Activated CD8-positive, alpha-beta memory T cell treated with anti-CD3 and anti-CD28 coated beads for 4 hours (primary cell): ENCODE measurements at regions not wholly inside any gene's neighbourhood (a gene's known extent, or its start where the extent isn't known, plus 50 kb on each side); places are given as distances from the start of the nearest gene placed in this dataset.

ENCODE experiments used
- DNase-seq, 2 donors: peaks; one replicate each; pipeline ENCODE4 v3.0.0-alpha.2; 2020; ENCODE audit warnings: low read depth in 2 of 2

DNA sequence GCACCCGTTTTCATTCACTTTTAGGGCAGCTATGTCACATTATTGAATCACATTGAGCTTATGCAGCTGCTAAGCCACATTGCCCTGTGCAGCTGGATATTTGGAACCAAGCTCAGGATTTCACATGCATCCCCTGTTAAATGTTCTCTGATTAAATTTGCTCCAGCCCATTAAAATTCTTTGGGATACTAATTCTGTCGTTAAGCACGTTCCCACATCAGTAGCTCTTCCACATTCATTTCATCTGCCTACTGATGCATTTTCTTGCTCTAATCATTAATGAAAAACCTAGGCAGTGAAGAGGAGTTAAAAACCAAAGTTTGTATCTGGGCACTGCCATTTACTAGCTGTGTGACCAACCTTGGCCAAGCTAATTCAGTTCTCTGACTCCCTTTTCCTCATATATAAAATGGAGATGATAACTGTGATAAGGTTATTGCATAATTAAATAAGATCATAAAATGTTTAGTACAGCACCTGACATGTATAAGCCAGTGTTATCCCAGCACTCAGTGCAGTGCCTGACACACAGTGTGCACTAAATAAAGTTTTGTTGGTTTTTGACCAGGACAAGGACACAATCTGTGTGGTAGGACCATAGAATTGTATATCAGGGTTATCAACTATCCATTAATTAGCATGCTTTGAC is 222.2 kb upstream of the ATP11B start:
- no peak for DNase-seq

- no peak for DNase-seq
Measured at GRCh38 chr3:182575941-182576340, 217.4 kb upstream of the ATP11B start.

GRCh38 chr3:182583545-182583944 is 209.8 kb upstream of the ATP11B start:
- DNase-seq: no peak

DNA sequence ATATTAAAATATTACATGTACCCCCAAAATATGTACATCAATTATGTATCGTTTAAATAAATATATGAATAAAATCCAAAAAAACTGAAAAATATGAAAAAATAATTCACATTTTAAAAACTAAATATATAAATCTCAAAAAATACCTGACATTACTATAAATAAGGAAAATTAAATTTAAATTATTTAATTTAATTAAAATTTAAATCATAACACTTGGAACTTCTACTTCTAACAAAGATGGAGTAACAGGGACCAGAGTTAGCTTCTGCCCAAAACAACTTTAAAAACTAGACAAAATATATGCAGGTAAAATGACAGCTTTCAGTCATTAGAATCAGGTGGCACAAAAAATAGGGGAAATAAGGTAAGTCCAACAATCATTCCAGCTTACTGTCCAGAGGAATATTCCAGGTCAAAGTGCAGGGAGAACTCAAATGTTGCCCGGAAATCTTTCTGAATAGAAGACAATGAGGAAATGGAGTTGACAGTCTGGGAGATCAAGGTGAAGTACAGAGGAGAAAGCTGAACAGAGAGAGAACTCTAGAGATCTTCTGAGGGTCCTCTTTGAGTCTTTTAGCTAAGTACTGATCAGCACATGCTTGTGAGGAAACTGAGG is 207.7 kb upstream of the ATP11B start:
- no peak for DNase-seq

DNA sequence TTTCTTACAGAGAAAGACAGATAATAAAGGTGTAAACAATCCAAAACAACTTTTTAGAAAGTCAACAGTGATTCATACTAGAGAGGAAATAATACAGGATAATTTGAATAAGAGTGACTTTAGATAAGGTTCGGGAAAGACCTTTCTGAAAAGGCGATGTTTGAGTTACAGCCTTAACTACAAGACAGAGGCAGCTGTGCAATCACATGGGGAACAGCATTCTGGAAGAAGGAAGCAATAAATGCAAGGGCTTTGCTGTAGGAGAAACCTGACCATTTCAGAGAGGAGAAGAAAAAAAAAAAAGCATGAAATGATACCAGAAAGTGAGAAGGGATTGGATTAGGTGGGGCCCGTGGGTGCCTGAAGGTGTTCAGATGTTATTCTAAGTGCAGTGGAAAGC is 200.6 kb upstream of the ATP11B start:
- no peak for DNase-seq

DNA sequence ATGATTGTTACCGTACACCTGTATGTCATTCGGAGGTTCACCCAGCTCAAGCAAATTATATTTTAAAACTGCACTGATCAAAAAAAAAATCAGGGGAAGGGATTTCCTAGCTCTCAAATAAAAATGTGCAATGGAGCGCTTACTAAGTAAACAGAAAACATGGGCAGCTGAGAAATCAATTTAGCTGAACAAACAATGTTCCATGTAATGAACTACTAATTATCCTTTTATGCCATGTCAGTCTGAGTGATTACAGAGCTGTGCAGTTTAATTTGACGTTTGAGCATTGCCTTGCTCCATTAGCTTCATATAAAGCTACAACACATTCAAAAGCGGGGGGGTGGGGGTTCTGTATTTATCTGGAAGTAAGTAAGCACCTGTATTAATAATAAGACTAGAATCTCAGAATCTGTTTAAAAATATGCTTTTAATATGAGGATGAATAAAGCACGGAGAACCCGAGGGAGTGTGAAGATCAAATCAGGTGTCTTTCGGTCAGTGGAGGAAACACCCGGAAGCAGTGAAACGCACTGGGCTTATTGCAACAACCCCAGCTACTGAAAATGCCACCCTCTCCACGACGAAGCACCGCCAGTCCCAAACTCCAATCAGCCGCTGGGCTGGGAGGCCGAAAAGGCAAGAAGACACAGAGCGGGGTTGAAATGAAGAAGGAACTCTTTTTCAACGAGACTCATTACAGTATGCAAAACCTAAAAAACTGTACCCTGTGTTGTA is 196.5 kb upstream of the ATP11B start:
- DNase-seq: no peak

GRCh38 chr3:182597621-182598041 is 195.7 kb upstream of the ATP11B start:
- DNase-seq: no peak

GRCh38 chr3:182601597-182601996 is 191.7 kb upstream of the ATP11B start:
- no peak for DNase-seq

GRCh38 chr3:182603501-182603900 is 189.8 kb upstream of the ATP11B start:
- no peak for DNase-seq

DNA sequence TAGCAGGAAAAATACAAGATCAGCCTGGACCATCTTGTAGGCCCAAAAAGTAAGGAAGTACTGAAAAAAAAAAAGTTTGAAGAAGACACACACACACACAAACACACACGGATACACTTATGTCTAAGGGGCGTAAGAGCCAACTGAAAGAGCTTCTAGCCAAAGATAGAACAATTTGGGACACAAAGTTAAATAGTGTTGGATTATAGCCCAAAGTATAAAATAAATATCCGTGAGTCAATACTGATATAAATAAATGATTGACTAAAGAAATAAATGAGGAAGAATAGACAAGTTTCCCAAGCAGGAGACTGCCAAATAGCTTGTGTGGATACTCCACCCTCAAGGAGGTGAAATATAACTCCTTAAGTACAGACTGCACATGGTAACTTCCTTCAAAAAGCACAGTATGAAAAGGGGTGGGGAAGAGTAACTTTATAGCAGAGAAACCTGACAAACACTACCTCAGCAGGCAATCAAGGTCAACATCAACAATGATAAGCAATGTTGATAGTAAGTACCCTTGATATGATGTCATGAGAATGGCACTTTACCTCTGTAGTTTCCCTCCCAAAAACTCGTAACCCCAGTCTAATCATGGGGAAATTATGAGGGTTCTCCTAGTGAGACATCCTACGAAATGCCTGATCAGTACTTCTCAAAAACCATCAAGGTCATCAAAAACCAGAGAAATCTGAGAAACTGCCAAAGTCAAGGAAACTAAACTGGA is 187.3 kb upstream of the ATP11B start:
- no peak for DNase-seq

DNA sequence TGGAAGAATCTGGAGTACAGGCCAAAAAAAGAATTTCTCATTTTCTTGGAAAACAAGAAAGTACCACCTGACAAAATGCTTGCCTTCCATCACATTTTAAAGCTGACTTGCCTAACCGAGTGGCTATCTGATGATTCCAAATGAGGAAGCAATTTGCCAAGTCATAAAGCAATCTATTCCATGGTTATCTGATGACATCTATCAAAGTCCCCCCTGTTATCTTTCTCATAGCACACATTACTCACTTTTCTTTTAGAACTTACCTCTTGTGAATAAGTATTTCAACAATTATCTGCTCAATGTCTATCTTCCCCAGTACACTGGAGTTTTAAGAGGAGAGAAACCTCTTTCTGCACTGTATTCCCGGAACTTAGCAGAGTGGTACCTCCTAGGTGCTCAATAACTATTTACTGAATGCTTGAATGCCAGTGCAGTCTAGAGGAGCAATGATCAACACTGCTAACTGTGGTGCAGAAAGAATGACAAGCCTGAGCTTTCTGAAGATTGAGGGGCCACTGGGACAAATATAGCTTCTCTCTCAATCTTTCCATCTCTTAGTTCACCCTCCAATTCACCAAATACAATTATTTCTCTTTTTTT is 186.3 kb upstream of the ATP11B start:
- DNase-seq: no peak

- no peak for DNase-seq
Measured at GRCh38 chr3:182608832-182609231, 184.5 kb upstream of the ATP11B start.

DNA sequence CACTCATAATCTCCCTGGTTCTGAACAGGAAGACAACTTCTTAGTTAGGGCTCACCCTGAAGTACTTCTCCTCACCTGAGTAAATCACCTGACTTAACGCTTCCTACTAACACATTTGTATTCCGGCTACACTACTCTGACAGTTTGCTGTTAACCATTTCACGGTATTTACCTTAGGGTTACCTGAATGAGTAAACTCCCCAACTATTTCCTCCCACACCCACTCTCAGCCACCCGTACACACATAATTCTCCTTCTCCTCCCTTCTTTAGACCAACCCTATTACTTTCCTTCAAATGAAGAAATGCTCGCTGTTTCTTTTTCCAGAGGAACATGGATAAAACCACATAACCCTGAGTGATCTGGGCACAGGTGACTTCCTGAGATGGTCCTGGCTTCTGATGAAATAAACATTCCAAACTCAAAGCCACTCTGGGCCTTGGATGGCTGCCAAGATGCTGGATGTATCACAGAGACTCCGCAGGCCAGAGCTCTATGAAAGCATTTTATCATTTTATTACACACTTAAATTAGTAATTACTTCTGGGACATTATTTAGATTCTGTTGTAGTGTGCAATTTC is 183.6 kb upstream of the ATP11B start:
- no peak for DNase-seq

DNA sequence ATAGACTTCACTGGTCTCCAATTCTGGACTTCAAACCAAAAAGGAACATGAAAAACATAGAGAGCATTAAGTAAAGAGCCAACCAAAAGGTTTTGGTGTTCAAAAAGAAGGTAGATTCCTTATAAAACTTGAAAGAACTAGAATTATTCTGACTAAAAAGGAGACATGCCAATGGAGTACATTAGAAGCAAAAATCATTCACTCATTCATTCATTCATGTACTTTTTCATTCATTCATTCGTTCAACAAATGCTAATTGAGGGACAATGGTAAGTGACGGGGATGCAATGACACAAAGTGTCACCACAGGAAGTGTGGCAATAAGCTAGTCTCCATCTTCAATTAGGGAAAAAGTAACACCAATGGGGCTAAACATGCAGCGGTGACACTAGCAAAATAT is 181.0 kb upstream of the ATP11B start:
- no peak for DNase-seq

DNA sequence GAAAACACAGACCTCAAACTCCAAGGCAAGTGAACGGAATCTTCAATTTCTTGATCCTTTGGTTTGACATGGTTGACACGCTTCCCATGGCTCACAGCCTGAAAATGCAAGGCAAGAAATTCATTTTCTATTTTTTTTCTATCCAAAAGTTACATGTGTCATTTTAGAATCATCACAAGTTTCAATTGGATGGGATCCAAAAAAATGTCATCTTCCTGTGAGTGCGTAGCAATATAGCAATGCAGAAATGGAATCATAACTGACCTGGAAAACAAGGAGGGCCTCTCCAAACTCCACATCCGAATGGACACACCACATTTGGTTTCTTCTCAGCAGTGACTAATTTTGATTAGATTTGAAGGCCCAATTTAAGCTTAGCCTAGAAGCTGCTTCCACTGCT is 175.8 kb upstream of the ATP11B start:
- DNase-seq: no peak

GRCh38 chr3:182618085-182618732 is 175.1 kb upstream of the ATP11B start:
- no peak for DNase-seq

GRCh38 chr3:182618981-182619591 is 174.2 kb upstream of the ATP11B start:
- DNase-seq: no peak

DNA sequence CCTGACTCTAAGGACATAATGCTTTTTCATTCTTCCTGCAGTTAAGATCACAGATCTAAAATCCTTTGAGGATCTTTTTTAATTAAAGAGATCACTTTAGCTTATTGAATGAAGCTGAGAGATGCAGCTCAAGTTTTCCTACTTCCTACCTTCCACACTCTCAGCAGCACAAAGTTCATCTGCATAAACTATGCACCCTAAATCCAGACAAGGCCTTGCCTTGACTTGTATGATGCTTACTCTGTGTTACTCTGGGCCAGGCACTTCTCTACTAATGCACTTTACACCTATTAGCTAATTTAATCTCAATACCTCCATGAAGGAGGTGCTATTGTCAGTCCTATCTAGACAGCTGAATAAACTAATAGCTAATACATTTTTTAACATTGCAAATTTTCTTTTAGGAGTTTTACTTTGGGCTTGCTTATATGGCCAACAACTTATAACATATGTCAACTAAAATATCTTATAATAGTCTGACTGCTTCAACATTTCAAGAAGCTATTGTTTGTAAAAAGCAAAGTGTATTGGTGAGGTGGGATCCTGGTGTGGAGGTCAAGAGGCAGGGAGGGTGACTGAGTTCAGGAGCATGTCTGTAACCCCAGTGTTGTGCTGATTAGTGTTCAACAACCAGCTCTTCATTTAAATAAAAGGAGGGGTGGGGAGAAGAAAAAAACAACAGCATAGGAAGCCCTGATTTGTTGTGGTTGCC is 172.4 kb upstream of the ATP11B start:
- no peak for DNase-seq

DNA sequence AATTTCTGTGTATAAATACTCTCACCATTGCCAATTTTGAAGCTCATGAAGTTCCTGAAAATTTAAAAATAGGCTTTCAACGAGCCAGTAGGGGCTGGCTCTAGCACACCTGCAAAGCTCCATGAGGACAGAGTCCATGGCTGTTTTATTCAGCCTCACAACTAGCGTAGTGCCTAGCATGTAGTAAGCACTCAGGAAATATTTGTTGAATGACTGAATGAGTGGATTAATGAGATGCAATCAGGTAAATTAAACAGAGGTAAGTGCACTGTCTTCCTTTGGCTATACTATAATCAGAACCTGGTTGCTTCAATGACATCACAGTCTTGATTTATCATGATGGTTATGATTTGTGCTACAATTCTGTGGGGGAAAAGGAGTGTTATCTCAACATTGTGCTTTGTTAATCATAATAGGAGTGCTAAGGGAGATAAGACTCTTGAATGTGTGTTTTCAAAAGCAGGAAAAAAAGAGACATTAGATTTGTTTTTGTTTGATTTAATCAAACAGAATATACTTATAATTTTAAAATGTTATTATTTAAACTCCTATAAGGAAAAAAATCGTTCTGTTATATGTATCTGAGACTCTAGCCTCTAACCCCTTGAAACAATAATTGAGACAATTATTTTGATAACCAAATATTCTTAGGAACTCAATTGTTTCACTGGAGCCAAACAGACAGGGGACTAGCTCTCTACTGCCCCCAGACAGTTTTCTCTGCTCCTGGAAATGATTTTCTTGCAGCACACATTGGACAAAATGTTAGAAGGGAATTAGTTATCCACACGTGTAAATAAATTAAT is 171.7 kb upstream of the ATP11B start:
- no peak for DNase-seq
